HG03521 (cell line): ENCODE measurements at regions not wholly inside any gene's neighbourhood (a gene's known extent, or its start where the extent isn't known, plus 50 kb on each side); places are given as distances from the start of the nearest gene placed in this dataset.
A peak's percentile ranks its signal among the peaks of the same experiment; 100 is the strongest.
"Not testable (repeated sequence)": the region's sequence is repeated elsewhere in the genome, so short reads cannot be mapped to it uniquely, and the experiment has no call there.

Source experiments
- ATAC-seq: cut with Tn5 transposase; IDR thresholded peaks from one replicate; pipeline ENCODE4 v1.9.1; 2021; ENCODE audit warnings: mild to moderate bottlenecking, moderate library complexity; ENCODE audit not compliant: unreplicated experiment

GRCh38 chr4:117135634-117136354 is 50.4 kb upstream of the TRAM1L1 start:
- ATAC-seq, result no peak

DNA sequence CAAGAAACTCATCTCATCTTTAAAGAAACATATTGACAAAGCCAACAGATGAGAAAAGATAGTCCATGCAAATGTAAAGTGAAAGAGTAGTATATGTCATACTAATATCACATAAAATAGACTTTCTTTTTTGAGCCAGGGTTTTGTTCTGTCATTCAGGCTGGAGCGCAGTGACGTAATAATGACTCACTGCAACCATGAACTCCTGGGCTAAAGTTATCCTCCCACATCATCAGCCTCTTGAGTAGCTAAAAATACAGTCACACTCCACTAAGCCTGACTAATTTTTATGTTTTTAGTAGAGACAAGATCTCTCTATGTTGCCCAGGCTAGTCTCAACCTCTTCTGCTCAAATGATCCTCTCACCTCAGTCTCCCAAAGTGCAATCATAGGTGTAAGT is 51.8 kb upstream of the TRAM1L1 start:
- ATAC-seq, result no peak

DNA sequence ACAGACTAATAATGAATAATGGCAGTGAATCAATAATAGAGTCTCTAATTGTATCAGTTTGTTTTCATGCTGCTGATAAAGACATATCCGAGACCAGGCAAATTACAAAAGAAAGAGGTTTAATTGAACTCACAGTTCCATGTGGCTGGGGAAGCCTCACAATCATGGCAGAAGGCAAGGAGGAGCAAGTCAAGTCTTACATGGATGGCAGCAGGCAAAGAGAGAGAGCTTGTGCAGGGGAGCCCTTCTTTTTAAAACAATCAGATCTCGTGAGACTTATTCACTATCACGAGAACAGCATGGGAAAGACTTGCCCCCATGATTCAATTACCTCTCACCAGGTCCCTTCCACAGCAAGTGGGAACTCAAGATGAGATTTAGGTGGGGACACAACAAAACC is 53.4 kb upstream of the TRAM1L1 start:
- not testable (repeated sequence) for ATAC-seq

- ATAC-seq, result no peak
Measured at GRCh38 chr4:117154251-117154650, 68.9 kb upstream of the TRAM1L1 start.

GRCh38 chr4:117156806-117157205 is 71.4 kb upstream of the TRAM1L1 start:
- ATAC-seq, result no peak

DNA sequence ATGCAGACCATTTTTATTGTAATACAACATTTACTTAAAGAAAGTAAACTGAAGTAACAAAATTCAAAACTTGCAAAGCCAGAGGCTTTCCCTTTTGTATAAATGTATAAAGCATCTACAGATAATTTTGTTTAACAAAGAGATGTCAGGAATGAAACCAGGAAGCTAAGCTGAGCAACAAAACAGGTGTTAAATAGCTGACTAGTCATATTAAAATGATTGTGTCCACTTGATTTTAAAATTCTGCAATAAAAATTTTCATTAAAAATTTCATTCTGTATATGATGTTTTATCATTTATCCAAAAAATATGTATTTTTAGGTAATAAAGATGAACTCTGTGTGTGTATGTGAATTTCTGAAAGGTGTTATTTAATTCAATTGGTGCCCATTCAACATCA is 72.0 kb upstream of the TRAM1L1 start:
- ATAC-seq, result no peak

- no peak for ATAC-seq
Measured at GRCh38 chr4:117162976-117163375, 77.6 kb upstream of the TRAM1L1 start.

DNA sequence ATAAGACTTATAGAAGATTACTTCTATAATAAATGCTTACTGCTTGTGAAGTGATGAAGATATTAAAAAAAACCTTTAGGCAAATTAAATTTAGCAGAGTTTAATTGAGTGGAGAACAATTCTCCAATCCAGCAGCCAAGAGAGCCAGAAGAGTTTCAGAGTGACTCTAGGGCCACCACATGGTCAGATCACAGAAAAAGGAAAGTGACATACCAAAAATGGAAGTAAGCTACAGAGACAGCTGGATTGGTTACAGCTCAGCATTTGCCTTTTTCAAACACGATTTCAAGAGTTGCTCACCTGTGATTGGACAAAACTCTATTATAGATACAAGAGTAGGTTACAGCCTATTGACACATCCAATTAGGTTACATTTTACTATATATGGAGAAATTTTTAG is 79.0 kb upstream of the TRAM1L1 start:
- no peak for ATAC-seq

GRCh38 chr4:117175369-117175768 is 90.0 kb upstream of the TRAM1L1 start:
- not testable (repeated sequence) for ATAC-seq

GRCh38 chr4:117203231-117203630 is 117.9 kb upstream of the TRAM1L1 start:
- no peak for ATAC-seq

DNA sequence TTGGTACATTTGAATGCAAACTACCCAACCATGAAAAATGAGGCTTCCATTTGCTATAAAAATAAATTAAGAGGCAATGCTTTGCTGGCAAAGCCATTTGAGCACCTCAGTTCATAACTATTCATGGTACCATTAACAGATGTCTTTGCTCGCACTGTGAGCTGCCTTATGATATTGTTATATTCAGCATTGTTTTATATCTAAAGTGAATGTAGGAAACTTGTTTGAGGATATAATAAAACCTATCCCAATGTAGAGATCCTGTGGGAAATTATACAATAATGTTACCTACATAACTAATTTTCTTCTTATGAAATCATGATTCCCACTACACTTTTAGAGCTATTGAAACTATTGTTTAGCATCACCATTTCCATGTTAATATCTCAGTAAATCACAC is 125.2 kb upstream of the TRAM1L1 start:
- no peak for ATAC-seq

- ATAC-seq, result no peak
Measured at GRCh38 chr4:117224256-117224655, 138.9 kb upstream of the TRAM1L1 start.

DNA sequence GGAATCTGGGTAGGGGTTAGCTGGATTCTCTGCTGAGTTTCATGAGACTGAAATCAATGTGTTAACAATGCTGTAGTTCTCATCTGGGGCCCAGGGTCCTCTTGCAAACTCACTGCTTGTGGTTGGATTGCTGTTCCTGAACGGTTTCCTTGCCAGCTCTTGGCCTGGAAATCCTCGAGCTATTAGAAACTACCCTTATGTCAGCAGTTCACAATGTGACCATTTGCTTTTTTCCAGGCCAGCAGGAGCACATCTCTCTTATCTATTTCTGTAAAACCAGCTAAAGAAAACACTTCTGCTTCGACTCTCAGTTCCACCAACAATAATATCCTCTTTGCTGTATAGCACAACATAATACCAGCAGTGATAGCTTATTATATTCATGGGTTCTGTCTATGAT is 140.1 kb upstream of the TRAM1L1 start:
- no peak for ATAC-seq

DNA sequence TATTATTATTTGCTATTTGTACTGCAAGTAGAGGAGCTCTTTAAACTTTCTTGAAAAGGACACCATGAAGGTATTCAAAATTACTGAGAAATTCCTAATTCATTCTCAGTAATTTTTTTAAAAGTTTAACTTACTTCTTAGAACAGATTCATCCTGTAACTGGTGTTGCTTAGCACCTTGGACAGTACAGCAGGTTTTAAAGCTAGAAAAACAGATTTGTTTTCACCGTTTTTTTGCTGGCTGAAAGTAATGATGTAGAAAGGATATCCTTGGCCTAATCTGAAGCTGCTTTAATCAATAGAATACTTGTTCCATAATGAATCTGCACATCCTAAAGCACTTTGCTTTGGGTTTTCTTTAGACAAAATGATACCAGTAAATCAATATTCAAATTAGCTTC is 142.5 kb upstream of the TRAM1L1 start:
- no peak for ATAC-seq

GRCh38 chr4:117239434-117239833 is 154.1 kb upstream of the TRAM1L1 start:
- no peak for ATAC-seq

DNA sequence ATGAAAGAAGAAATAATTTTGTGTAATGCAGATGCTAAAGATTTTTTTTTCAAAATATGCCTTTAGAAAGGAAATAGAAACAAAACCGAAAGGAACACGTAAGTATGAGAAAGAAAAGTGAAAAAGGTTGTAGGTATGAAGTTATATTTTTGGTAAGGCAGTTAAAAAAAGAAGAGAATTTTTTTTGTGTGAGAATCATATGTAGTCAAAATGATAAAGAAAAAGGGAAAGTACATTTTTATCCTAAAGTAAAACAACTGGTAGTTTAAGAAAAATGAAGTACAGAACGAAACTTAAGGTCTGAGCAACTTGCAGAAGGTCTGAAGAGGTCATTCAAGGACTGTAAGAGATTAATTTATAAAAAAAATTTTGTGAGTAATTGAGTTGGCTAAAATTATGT is 164.0 kb upstream of the TRAM1L1 start:
- ATAC-seq, result peak; percentile 82

DNA sequence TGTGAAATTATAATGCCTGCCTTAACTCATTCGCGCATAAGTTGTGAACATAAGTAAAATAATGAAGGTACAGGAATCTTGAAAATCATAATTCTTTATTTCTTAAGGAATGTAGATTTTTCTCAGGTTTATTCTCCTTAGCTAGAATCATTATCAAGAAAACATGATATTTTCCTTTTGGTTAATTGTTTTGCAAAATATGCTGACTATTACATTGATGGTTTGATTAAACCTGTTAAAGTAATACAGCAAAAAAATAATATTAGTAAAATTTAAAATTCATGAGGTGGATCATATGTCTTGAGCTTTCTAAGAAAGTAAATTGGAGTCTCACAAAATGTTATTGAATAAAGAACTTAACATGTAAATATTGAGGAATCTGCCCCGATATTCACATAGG is 178.7 kb upstream of the TRAM1L1 start:
- no peak for ATAC-seq

GRCh38 chr4:117267317-117267716 is 181.9 kb upstream of the TRAM1L1 start:
- no peak for ATAC-seq

- no peak for ATAC-seq
Measured at GRCh38 chr4:117284736-117285135, 199.4 kb upstream of the TRAM1L1 start.

- no peak for ATAC-seq
Measured at GRCh38 chr4:117293784-117294183, 208.4 kb upstream of the TRAM1L1 start.

DNA sequence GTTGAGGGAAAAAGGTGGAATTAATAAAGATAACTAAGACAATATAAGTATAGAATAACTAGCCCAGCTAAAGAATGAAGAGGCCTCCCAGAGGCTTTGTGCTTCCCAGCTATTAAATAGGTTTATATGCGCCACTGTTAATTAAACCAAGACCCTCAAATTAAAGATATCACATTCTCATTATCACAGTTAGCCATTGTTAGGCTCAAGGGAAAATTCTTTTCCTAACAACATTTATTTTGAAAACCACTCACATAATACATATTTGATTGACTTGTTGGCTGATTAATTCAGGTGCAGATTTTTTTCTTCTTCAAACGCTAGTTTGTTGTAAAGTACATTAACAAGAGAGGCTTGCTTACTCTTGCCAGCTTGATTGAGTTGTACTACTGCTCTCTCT is 216.8 kb upstream of the TRAM1L1 start:
- ATAC-seq, result no peak

DNA sequence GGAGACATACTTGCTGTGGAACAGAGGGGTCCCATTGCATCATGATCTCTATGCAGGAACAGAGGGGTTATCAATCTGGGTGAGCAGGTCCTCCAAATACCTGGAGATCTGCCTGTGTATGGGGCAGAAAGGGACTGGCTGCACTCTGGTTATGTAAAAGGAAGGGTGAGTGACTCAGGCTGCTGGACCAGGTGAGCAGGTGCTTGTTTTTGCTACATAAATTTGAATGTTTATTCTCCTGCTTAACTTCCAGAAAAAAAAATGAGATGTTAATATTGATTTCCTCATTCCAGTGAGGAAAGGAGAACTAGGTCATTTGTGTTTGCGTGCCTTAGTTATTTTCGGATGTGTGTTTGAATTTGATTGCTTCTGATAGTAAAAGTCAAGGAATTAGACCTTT is 225.8 kb upstream of the TRAM1L1 start:
- ATAC-seq, result no peak

DNA sequence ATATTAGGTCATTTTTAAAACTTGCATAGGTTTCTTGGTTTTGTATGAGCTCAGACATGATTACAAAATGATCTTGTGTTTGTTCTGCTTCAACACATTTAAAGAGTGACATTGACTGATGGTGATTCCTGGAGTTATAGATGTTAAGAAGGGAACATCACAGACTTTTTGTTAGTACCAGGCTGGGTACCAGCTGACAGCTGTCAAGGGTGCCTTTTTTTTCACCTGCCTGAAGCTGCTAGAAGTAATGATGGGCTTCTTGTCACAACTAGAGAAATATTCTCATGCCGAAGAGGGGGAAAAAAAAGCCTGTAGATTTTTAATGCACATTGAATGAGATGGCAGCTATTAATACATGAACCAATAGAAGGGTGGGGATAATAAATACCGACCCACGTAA is 226.6 kb upstream of the TRAM1L1 start:
- no peak for ATAC-seq
